Neural cell (in vitro differentiated cells): ENCODE measurements at regions not wholly inside any gene's neighbourhood (a gene's known extent, or its start where the extent isn't known, plus 50 kb on each side); places are given as distances from the start of the nearest gene placed in this dataset.
"Not testable (repeated sequence)": the region's sequence is repeated elsewhere in the genome, so short reads cannot be mapped to it uniquely, and the experiment has no call there.

Experiments
- H2AFZ ChIP-seq: fragments of 200-600, 300-800 bp; sonication (generic), shearing (Covaris generic); 2 replicates; pipeline ENCODE4 v1.6.0; 2014; ENCODE audit warnings: low read depth, mild to moderate bottlenecking, antibody characterized with exemption, low read length, moderate library complexity
- H3F3A ChIP-seq: fragments of 200-600 bp; shearing (Covaris generic); 2 replicates; pipeline ENCODE4 v1.6.1; 2016; ENCODE audit warnings: mild to moderate bottlenecking, moderate library complexity, mixed read lengths, antibody characterized with exemption, low read length; ENCODE audit not compliant: insufficient read depth, poor library complexity, severe bottlenecking
- H3K27ac ChIP-seq: fragments of 200-600, 300-800 bp; sonication (generic), shearing (Covaris generic); 2 replicates; pipeline ENCODE4 v1.5.1; 2014; ENCODE audit warnings: mild to moderate bottlenecking, low read length, moderate library complexity
- H3K27me3 ChIP-seq: fragments of 300-800, 200-600 bp; sonication (generic), shearing (Covaris generic); 2 replicates; pipeline ENCODE4 v1.6.0; 2014; ENCODE audit warnings: mild to moderate bottlenecking, low read depth, low read length, moderate library complexity; ENCODE audit not compliant: insufficient read depth
- H3K36me3 ChIP-seq: fragments of 300-800, 200-600 bp; sonication (generic), shearing (Covaris generic); 2 replicates; pipeline ENCODE4 v1.5.1; 2014; ENCODE audit warnings: mild to moderate bottlenecking, antibody characterized with exemption, low read length, moderate library complexity; ENCODE audit not compliant: insufficient read depth
- H3K4me2 ChIP-seq: fragments of 300-800, 200-600 bp; sonication (generic), shearing (Covaris generic); 2 replicates; pipeline ENCODE4 v1.6.0; 2014; ENCODE audit warnings: mild to moderate bottlenecking, low read length
- H3K4me3 ChIP-seq: fragments of 300-800, 200-600 bp; sonication (generic), shearing (Covaris generic); 2 replicates; pipeline ENCODE4 v1.5.1; 2014; ENCODE audit warnings: mild to moderate bottlenecking, low read length, moderate library complexity
- H3K79me2 ChIP-seq: fragments of 200-600 bp; shearing (Covaris generic); replicated peaks from 2 replicates; pipeline ENCODE4 v1.6.0; 2014; ENCODE audit warnings: mild to moderate bottlenecking, low read length, moderate library complexity; ENCODE audit not compliant: insufficient read depth
- H3K9ac ChIP-seq: fragments of 300-800, 200-600 bp; sonication (generic), shearing (Covaris generic); 2 replicates; pipeline ENCODE4 v1.6.1; 2016; ENCODE audit warnings: mild to moderate bottlenecking, low read length, mixed read lengths
- H3K9me2 ChIP-seq: fragments of 200-600 bp; shearing (Covaris generic); 2 replicates; pipeline ENCODE4 v1.6.1; 2016; ENCODE audit warnings: mild to moderate bottlenecking, low read length, mixed read lengths; ENCODE audit not compliant: insufficient read depth
- H3K9me3 ChIP-seq: fragments of 200-600, 300-800 bp; sonication (generic), shearing (Covaris generic); 2 replicates; pipeline ENCODE4 v1.6.1; 2016; ENCODE audit warnings: mild to moderate bottlenecking, mixed run types, low read length, moderate library complexity, mixed read lengths
- H4K20me1 ChIP-seq: fragments of 200-600 bp; shearing (Covaris generic); 2 replicates; pipeline ENCODE4 v1.6.1; 2016; ENCODE audit warnings: mild to moderate bottlenecking, mixed run types; ENCODE audit not compliant: insufficient read depth
- EP300 ChIP-seq: fragments of 450-650 bp; conservative IDR thresholded peaks from 2 replicates; pipeline ENCODE4 v1.6.1; 2014; ENCODE audit warnings: antibody characterized with exemption, mild to moderate bottlenecking, moderate library complexity; ENCODE audit not compliant: poor library complexity, severe bottlenecking
- EZH2 ChIP-seq: fragments of 200-600, 300-800 bp; shearing (Covaris generic), sonication (generic); IDR thresholded peaks from 2 replicates; pipeline ENCODE4 v1.6.1; 2014; ENCODE audit warnings: antibody characterized with exemption, low read length, borderline replicate concordance, mild to moderate bottlenecking; ENCODE audit not compliant: insufficient read depth, poor library complexity, severe bottlenecking
- MXI1 ChIP-seq: fragments of 450-650 bp; conservative IDR thresholded peaks from 2 replicates; pipeline ENCODE4 v1.6.1; 2014; ENCODE audit warnings: antibody characterized with exemption, mild to moderate bottlenecking; ENCODE audit not compliant: poor library complexity, severe bottlenecking
- POLR2AphosphoS5 ChIP-seq: IDR thresholded peaks from 2 replicates; pipeline ENCODE4 v1.6.1; 2012
- RAD21 ChIP-seq: fragments of 450-650 bp; conservative IDR thresholded peaks from 2 replicates; pipeline ENCODE4 v1.6.1; 2014; ENCODE audit warnings: antibody characterized with exemption, mild to moderate bottlenecking, moderate library complexity
- REST ChIP-seq: IDR thresholded peaks from 2 replicates; pipeline ENCODE4 v1.6.1; 2012; ENCODE audit warnings: borderline replicate concordance
- SMC3 ChIP-seq: fragments of 450-650 bp; conservative IDR thresholded peaks from 2 replicates; pipeline ENCODE4 v1.6.1; 2014; ENCODE audit warnings: antibody characterized with exemption, mild to moderate bottlenecking, moderate library complexity; ENCODE audit not compliant: poor library complexity
- TAF1 ChIP-seq: IDR thresholded peaks from 2 replicates; pipeline ENCODE4 v1.6.1; 2012; ENCODE audit warnings: low read depth
- TF ChIP-seq, protein P1 (sequence below): fragments of 450-650 bp; IDR thresholded peaks from 2 replicates; pipeline ENCODE4 v1.5.1; 2014; ENCODE audit warnings: antibody characterized with exemption, mild to moderate bottlenecking, moderate library complexity; ENCODE audit not compliant: poor library complexity, severe bottlenecking

DNA sequence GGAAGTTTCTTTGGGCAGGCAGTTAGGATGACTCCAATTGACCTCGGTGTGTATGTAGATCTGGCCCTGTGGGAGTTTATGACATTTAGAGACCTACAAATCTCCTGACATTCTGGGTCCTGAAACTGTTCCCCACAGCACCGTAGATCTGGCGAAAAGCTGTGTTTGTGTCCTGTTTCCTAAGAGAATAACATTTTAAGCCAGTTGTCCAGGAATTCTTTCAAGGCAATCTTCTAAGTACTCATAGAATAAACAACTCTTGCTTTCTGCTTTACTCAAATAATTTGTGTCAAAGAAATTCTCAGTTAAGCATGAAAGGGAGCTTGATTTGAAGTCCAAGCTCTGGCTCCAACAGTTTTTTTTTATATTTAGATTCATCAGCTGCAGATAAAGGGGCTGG, 78.5 kb upstream of the ELAC2 start:
- H3K9me3 ChIP-seq, result no peaks in the 10 kb centered on the region
- H3K4me2 ChIP-seq, result no peak overlapping the region
- no peaks in the 10 kb centered on the region for H4K20me1 ChIP-seq
- H3K79me2 ChIP-seq, result no peaks in the 10 kb centered on the region
- no peak overlapping the region for H2AFZ ChIP-seq
- no peaks in the 10 kb centered on the region for H3F3A ChIP-seq
- H3K9me2 ChIP-seq, result no peaks in the 10 kb centered on the region
- no peaks in the 10 kb centered on the region for H3K27me3 ChIP-seq
- no peaks in the 10 kb centered on the region for H3K36me3 ChIP-seq
- TF ChIP-seq EZH2, result no peak
- TF ChIP-seq MXI1, result no peak
- no peak for TF ChIP-seq RAD21
- TF ChIP-seq SMC3, result no peak
- no peak for TF ChIP-seq EP300
- TF ChIP-seq, protein P1, sequence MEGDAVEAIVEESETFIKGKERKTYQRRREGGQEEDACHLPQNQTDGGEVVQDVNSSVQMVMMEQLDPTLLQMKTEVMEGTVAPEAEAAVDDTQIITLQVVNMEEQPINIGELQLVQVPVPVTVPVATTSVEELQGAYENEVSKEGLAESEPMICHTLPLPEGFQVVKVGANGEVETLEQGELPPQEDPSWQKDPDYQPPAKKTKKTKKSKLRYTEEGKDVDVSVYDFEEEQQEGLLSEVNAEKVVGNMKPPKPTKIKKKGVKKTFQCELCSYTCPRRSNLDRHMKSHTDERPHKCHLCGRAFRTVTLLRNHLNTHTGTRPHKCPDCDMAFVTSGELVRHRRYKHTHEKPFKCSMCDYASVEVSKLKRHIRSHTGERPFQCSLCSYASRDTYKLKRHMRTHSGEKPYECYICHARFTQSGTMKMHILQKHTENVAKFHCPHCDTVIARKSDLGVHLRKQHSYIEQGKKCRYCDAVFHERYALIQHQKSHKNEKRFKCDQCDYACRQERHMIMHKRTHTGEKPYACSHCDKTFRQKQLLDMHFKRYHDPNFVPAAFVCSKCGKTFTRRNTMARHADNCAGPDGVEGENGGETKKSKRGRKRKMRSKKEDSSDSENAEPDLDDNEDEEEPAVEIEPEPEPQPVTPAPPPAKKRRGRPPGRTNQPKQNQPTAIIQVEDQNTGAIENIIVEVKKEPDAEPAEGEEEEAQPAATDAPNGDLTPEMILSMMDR, result no peak
- no peak for TF ChIP-seq TAF1
- TF ChIP-seq REST, result no peak
- TF ChIP-seq POLR2AphosphoS5, result no peak
- no peak overlapping the region for H3K4me3 ChIP-seq
- no peak overlapping the region for H3K9ac ChIP-seq
- H3K27ac ChIP-seq, result no peak overlapping the region

DNA sequence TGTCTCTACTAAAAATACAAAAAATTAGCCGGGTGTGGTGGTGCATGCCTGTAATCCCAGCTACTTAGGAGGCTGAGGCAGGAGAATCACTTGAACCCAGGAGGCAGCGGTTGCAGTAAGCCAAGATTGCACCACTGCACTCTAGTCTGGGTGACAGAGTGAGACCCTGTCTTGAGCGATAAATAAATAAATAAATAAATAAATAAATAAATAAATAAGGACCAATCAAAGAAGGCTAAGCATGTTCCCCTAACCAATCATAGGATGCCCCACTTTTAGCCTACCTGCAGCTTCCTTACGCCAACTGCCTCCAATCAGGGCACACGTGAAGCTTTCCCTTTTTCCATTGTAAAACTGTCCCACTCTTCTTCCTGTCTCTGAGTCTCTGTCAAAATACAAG, 74.2 kb upstream of the ELAC2 start:
- not testable (repeated sequence) for H3K36me3 ChIP-seq, H3K9ac ChIP-seq, H3F3A ChIP-seq, H3K4me3 ChIP-seq, H4K20me1 ChIP-seq, H3K27ac ChIP-seq, H3K4me2 ChIP-seq, H3K9me2 ChIP-seq, H2AFZ ChIP-seq, H3K9me3 ChIP-seq, H3K79me2 ChIP-seq, H3K27me3 ChIP-seq

GRCh38 chr17:13088666-13089065, 70.8 kb upstream of the ELAC2 start:
- no peak overlapping the region for H3K27ac ChIP-seq
- H3K36me3 ChIP-seq, result no peaks in the 10 kb centered on the region
- H3F3A ChIP-seq, result no peaks in the 10 kb centered on the region
- TF ChIP-seq EP300 (no peak), MXI1 (no peak), SMC3 (no peak), REST (no peak), TAF1 (no peak), EZH2 (no peak)
- no peak overlapping the region for H3K4me3 ChIP-seq
- no peaks in the 10 kb centered on the region for H3K9me3 ChIP-seq
- no peak overlapping the region for H2AFZ ChIP-seq
- no peak overlapping the region for H3K9ac ChIP-seq
- H3K27me3 ChIP-seq, result no peaks in the 10 kb centered on the region
- no peak overlapping the region for H3K4me2 ChIP-seq
- H3K9me2 ChIP-seq, result no peaks in the 10 kb centered on the region
- H3K79me2 ChIP-seq, result no peaks in the 10 kb centered on the region
- H4K20me1 ChIP-seq, result no peaks in the 10 kb centered on the region
